HG03378 (cell line): ENCODE measurements at regions not wholly inside any gene's neighbourhood (a gene's known extent, or its start where the extent isn't known, plus 50 kb on each side); places are given as distances from the start of the nearest gene placed in this dataset.
A peak's percentile ranks its signal among the peaks of the same experiment; 100 is the strongest.
"Not testable (repeated sequence)": the region's sequence is repeated elsewhere in the genome, so short reads cannot be mapped to it uniquely, and the experiment has no call there.

ENCODE experiments used
- ATAC-seq: cut with Tn5 transposase; IDR thresholded peaks from one replicate; pipeline ENCODE4 v1.9.1; 2021; ENCODE audit warnings: mild to moderate bottlenecking, moderate library complexity; ENCODE audit not compliant: unreplicated experiment

DNA sequence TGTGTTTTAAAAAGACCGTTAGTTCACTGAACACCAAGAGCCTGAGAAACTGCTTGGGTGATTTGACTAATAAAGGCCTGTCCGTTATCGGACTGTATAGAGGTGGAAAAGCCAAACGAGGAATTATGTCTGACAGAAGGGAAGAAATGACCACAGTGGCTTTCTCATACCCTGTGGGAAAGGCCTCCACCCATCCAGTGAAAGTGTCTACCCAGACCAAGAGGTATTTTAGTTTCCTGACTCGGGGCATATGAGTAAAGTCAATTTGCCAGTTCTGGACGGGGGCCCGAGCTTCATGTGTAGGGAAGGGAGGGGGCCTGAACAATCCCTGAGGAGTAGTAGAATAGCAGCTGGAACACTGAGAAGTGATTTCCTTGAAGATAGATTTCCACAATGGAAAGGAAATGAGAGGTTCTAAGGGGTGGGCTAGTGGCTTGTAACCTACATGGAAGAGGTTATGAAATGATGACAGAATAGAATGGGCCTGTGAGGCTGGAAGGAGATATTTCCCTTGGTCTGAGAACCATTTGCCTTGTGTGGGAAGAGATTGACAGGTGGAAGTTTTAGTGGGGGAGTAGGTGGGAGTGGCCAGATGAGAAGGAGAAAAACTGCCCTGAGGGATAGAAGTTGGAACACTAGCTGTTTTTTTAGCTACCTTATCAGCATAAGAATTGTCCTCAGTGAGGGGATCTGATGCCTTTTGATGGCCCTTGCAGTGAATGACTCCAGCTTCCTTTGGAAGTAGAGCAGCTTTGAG is 106.4 kb upstream of the PPM1J start:
- ATAC-seq, result not testable (repeated sequence)

DNA sequence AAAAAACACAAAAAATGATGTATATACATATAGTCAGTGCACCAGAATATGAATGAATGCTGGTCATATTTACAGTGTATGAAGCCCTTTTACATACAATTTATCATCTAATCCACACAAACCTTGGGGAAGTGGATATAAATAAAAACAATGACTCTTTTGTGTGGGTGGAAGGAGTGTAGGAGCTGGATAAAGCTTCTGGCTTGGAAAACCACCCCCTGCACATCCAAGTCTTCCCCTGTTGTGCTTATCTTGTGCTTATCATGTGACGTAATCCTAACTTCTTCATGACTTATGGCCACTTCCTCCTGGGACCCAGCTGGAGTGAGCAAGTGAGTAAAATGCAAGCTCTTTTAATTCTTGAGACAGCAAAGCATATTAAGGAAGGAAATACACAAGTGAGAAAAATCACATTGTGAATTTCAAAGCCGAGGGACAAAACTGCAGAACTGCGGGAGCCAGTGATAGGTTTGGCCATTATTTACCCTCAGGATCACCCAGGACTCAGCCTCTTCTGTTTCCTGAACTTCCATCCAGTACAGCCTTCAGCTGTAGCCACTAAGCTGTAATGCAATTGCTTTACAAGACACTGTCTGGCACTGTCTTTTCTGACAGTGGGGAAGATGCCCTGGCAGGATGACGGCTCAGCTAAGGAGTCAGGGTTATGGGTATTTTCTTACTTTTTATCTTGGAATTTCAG is 104.0 kb upstream of the PPM1J start:
- ATAC-seq, result no peak

DNA sequence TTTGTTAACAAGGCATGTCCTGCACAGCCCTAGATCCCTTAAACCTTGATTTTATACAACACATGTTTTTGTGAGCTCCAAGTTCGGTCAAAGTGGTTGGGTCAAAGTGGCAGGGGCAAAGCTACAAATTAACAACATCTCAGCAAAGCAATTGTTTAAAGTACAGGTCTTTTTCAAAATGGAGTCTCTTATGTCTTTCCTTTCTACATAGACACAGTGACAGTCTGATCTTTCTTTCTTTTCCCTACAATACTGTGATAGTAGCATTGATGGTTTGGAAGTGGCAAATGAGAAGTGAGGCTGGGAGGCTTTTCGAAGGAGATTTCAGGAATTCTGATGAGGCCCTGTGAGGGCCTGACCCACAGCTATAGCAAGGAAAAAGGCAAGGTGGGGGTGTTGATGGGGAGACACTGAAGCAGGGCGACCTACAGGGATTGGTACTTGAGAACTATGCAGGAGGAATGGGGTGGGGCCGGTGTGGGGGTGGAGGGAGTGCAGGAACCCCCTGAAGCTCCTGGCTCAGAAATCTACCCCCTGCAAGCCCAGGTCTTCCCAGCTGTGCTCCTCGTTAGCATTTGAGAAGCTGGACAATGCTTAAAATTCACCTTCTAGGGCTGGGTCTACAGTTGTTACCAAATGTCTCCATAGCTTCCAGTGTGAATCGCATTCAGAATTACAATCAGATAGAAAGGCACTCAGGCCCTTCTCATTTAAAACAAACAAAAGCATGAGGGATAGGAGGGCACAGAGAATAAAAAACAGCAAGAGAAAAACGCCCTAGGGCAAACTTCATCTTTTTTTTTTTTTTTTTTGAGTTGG is 102.6 kb upstream of the PPM1J start:
- no peak for ATAC-seq

DNA sequence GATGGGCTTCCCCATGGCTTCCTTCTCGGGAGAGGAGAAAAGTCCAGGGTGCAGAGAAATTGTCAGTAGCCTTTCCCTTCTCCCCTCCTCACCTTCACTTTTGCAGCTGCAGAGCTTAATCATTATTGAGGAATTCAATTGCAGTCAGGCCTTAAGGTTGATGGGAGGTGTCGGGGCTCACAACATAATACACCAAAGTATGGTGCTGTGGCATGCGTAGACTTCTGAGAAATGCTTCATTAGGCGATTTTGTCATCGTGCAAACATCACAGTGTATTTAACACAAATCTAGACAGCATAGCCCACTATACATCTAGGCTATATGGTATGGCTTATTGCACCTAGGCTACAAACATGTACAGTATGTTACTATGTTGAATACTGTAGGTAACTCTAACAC is 100.2 kb upstream of the PPM1J start:
- no peak for ATAC-seq

DNA sequence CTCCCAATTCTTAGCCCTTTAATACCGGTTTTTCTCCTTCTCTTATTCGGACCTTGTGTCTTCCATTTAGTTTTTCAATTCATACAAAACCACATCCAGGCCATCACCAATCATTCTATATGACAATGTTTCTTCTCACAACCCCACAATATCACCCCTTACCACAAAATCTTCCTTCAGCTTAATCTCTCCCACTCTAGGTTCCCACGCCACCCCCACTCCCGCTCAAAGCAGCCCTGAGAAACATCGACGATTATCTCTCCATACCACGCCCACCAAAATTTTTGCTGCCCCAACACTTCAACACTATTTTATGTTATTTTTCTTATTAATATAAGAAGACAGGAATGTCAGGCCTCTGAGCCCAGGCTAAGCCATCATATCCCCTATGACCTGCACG is 99.5 kb upstream of the PPM1J start:
- ATAC-seq, result not testable (repeated sequence)

DNA sequence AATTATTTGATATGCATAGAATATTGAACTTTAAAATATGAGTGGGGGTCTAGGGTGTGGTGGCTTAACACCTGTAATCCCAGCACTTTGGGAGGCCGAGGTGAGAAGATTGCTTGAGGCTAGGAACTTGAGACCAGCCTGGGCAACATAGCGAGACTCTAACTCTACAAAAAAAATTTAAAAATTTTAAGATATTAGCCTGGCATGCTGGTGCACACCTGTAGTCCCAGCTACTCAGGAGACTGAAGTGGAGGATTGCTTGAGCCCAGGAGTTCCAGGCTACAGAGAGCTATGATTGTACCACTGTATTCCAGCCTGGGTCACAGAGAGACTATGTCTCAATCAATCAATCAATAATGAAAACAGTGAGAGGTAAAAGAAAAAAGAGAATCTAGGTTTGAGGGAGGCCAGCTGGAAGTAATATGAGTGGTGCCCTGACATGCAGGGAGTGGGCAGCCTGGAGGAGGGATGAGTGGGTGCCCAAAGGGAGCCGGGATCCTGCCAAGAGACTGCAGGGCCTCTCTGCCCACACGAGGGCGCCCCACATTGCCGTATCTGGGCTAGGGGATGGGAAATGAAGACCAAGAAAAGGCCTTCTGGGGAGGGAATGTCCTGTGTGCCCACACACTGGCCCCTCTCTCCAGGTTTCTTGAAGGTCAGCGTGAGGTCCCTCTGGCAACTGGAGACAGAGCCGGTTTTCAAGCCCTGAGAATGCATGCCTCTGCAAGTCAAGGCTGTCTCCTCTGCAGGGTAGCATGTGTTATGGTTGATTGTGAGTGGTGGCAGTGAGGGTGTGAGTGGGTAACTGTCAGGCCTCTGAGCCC is 93.9 kb upstream of the PPM1J start:
- ATAC-seq, result no peak

DNA sequence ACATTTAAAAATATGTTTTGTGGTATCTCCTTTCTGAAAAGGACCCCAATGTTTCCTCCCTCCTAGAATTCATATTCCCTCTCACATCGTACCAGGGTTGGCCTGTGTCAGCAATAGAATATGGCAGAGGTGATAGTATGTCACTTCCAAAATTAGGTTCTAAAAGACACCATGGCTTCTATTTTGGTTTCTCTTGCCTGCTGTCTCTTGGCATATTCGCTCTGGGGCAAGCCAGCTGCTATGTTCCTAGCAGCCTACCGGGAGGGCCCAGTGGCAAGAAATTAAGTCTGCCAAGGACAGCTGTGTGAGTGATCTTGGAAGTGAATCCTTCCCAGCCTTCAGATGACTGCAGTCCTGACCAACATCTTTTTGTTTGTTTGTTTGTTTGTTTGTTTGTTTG is 92.9 kb upstream of the PPM1J start:
- no peak for ATAC-seq

DNA sequence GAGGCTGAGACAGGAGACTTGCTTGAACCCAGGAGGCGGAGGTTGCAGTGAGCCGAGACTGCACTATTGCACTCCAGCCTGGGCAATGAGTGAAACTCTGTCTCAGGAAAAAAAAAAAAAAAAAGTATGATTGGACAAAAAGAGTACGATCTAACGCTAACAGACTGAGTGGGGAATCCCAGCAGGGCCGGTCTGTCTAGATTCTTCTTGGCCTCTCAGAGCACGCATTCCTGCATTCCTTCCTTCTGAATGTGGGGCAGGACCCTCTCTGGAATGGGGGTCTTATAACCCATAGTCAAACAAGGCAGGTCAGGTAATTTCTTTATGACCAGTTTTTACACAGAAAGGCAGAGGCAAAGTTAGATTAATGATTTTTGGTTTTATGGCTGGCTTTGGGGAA is 92.0 kb upstream of the PPM1J start:
- ATAC-seq, result no peak

DNA sequence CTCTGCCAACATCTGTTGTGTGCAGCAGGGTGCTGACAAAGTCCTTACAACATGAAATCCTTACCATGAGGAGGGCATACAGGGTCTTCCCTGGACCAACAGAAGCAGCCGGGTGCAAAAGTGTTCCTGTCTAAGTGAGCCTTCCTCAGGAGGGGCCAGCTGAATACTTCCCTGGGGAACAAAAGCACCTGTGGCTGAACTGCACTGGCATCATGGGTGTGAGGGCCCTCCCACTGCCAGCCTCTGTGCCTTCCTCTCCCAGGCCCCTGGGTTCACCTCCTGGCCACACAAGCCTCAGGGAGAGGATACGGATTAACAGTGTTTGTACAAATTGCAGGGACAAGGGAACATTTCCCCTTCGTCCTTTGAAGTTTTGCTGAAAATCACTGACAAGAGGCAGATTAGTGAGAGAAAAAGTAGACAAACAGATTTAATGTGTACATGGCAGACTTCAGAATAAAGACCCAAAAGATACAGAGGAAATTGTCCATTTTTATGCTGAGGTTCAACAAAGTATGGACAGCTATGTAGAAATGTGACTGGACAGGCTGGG is 91.0 kb upstream of the PPM1J start:
- ATAC-seq, result no peak

DNA sequence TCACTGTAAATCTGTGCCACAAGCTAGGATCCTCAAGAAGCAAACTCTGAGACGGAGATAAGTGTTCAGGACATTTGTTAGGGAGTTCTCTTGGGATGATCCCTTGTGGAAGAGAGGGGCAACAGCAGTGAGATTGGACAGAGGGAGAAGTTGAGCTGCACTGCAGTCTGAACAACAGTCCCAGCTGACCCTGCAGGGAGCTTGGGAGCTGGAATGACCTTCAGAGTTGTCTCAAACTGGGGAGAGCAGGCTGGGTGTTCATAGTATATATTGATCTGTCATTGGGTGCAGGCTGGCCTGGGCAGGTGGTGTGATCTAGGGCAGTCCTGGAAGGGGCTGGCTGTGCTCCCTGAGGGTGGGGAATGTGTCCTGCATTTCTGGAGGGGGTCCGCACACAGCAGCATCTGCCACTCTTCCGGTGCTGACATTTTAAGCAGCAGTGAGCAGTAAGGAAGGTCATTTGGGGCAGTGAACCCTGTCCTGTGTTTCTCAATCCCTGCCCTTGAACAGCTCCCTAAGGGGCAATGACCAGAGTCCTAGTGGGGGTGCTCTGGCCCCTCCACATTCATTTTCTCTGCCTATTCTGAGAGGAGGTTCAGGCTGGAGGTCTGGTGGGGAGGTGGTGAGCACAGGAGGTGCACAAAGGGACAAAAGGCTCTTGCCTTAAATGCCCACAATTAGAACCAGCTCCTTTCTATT is 90.2 kb upstream of the PPM1J start:
- no peak for ATAC-seq

DNA sequence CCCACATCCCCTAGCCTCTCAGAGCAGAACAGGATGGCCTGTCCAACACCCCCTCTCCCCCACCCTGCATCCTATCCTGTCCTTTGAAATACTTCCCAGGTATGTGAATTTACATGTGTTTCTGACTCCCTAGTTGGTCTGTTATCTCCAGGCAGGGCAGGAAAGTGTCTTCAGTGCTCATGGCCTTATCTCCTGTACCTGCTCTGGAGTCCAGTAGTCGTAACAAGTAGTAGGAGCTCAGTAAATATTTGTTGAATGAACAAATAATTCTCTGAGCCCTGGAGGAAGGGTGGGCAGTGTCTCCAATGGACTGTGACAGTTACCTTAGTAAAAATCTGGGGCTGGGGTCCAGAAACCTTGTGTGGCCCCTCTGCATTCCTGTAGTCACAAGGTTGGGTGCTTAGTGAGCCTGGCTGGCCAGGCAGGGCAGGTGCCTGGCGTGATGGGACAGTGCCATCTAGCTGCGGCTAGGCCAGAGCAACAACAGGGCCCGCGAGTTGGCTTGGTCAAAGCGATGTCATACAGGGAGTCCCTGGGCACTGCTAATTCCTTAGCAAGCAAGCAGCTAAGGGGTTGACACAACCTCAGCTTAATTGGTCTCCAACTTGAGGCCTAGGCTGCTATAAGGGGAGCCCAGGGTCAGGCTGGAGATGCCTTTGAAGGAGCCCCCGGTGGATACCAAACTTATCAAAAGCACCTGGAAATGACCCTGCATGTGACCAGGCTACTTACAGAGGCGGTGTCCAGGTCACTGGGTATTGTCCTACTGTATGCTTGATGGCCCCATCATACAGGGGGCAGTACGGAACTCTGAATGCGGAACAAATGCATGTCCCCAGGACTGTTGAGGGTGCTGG is 89.0 kb upstream of the PPM1J start:
- peak; percentile 53 for ATAC-seq

DNA sequence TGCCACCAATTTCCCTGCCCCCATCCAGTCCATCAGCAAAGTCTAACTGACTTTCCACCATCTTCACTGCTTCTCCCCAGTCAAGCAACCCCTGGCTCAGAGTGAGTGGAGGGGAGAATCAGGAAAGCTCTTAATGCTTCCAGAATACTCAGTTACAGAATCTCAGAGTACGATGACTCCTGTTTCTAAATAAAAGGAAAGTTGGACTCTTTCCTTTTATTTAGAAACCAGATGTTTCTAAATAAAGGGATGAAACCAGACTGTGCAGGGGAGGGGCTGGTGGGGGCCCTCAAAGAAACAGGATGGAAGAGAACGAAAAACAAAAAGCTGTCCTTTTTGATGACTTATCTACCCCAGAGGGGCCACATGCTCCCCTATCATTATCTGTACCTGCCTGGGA is 85.2 kb upstream of the PPM1J start:
- ATAC-seq, result no peak

DNA sequence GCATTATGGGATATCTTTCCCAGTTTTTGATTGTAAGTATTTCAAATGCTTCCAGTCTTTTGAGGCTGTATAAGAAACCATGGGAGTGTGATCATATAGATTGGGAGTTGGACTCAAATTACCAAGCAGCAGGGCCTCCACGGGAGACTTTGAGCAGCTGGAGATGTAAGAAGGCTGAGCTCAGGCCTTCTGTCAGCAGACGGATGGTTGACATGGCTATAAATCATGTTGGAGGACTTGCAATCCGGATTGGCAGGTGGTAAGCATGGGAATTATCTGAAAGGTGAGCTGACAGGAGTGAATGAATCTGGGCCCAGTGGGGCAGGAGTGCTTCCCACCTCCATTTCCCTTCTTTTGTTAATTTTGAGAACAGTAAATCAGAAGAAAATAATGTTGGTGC is 83.2 kb upstream of the PPM1J start:
- ATAC-seq, result no peak

DNA sequence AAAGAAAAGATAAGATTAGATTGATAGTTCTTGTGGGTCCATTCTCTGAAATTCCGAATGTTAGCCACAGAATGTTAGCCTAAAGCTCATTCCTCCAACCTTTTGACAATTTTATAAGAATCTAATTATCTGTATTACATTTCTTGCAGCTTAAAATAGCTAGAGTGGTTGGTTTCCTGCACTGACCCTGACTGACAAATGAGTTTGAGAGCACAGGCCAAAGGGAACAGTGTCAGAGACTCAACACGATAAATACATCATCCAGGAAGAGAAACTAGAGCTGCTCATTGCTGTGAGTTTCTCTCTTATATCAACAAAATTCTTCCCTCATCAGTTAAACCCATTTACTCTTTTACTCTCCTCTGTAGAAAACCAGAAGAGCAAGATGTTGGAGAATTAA is 82.1 kb upstream of the PPM1J start:
- ATAC-seq, result no peak

DNA sequence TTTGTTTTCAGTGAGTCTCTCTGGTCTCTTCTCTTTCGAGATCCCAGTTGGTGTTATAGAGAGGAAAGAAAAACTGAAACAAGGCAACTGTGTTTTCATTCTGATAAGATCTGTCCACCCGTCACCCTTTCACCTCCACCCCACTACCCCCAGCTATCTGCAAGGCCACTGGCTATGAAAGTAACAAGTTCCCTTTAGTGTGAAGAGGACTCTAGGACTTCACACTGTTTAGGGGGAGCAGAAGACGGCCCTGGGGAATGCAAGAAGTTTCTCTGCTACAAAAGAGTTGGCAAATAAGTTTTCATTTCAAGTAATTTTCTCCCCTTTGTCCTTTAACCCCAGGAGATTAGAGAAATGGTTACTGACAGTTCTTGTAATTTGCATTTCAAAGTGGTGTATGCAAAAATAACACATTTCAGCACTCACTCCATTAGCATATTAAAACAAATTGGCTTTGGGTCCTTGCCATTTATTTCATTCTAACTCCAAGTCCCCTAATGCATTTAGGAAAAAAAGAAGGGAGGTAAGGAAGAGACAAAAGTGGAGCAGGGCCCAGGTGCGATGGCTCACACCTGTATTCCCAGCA is 79.6 kb upstream of the PPM1J start:
- ATAC-seq, result no peak

DNA sequence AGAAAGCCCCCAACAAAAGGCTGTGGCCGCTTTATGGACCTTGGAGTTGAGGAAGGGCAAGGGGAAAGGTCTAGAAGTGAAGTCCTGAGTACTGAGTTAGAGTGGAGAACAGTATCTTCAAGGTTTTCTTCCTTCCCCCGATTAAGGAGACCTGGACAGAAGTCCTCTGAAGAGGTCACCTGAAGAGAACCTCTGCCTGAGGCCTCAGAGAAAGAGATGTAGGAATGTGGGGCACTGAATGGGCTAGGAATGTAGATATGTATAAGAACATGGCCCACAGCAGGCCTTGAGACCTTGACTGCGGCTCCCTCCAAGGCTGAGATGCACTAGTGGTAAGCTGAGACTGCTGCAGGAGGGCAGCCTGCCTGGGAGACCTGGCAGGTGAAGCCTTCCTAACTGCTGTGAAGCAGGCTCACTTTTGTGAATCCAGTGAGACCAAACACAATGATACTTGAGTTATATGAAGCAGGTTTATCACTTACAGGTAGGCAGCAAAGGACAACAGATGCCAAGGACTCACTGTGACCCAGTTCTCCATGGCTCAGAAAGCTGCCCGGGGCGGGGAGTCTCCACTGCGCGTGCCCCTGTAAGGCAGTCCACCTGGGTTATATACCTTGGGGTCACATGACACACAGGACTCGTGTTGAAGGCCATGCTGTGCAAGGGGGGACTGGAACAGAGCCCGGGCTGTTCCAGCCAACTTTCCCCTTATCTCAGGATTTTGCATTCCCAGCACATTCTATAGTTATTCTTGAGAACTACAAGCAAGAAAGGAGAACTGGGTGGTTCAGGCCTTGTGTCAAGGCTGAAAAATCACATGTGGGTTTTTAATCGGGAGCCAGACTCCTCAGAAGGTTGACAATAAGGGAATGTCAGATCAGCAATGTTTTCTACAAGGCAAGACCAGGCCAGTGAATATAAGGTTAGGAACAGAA is 78.8 kb upstream of the PPM1J start:
- ATAC-seq, result no peak

DNA sequence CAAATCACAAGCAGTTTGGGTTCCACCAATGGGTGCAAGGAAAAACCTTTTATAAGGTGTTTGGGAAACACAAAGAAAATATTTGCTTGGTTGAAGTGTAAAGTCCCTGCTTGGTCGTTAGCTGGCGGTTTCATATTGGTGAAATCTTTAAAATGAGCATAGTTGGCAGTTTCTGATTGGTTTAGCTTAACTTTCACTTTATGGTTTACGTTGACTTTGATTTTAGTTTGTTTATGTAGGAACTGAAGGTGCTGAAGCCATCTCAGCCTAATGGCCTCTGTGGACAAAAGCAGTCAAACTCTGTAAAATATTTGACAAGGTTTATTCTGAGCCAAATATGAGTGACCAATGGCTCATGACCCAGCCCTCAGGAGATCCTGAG is 76.6 kb upstream of the PPM1J start:
- no peak for ATAC-seq
